ENCODE measurements at regions not wholly inside any gene's neighbourhood (a gene's known extent, or its start where the extent isn't known, plus 50 kb on each side); places are given as distances from the start of the nearest gene placed in this dataset.
"Not testable (repeated sequence)": the region's sequence is repeated elsewhere in the genome, so short reads cannot be mapped to it uniquely, and the experiment has no call there.

DNA sequence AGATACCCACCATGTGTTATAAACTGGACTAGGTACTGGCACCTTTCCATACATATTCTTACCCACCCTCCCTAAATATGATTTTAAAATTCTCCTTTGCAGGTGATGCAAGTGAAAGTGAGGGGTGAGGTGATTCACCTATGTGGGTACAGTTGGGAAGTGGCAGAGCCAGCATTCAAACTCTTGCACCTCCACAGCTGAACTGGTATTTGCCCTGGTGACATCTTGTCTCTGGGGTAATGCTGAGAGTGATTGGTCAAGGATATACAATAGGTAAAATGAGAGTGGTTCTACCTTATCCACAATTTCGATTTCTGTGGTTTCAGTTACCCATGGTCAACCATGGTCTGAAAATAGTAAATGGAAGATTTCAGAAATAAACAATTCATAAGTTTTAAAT, 288.2 kb downstream of the MIAT start:
- TF ChIP-seq, protein P1, sequence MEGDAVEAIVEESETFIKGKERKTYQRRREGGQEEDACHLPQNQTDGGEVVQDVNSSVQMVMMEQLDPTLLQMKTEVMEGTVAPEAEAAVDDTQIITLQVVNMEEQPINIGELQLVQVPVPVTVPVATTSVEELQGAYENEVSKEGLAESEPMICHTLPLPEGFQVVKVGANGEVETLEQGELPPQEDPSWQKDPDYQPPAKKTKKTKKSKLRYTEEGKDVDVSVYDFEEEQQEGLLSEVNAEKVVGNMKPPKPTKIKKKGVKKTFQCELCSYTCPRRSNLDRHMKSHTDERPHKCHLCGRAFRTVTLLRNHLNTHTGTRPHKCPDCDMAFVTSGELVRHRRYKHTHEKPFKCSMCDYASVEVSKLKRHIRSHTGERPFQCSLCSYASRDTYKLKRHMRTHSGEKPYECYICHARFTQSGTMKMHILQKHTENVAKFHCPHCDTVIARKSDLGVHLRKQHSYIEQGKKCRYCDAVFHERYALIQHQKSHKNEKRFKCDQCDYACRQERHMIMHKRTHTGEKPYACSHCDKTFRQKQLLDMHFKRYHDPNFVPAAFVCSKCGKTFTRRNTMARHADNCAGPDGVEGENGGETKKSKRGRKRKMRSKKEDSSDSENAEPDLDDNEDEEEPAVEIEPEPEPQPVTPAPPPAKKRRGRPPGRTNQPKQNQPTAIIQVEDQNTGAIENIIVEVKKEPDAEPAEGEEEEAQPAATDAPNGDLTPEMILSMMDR (conservative IDR thresholded peaks at IDR 0.05; ENCODE audit: low read depth, low read length), result no peak

DNA sequence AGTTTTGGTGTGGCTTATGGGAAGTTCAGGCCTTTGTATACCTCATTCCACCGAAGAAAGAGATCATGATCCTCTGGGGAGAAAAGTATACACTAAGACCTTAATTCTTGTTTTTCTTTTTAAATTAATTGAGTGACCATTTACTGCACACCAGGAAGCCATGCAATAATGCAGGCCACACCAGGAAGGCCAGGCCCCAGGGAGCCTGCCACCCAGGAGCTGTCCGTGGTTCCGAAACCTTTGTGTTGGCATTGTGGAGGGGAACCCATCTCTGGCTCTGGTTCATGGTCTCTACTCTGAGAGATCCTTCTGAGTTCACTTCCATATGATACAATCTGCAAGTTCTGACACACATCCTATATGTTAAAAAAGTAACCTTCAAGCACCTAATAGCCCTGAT, 291.8 kb downstream of the MIAT start:
- peak; percentile 7 for DNase-seq (ENCODE audit: low read depth)
- H3K4me3 ChIP-seq (ENCODE audit: low read length), result no peak overlapping the region
- TF ChIP-seq, protein P1 (conservative IDR thresholded peaks at IDR 0.05; ENCODE audit: low read depth, low read length), result no peak

More for the DNA sequence above, 288.2 kb downstream of the MIAT start:
- H3K4me3 ChIP-seq (ENCODE audit: low read length), result no peak overlapping the region
- DNase-seq (ENCODE audit: low read depth), result no peak

DNA sequence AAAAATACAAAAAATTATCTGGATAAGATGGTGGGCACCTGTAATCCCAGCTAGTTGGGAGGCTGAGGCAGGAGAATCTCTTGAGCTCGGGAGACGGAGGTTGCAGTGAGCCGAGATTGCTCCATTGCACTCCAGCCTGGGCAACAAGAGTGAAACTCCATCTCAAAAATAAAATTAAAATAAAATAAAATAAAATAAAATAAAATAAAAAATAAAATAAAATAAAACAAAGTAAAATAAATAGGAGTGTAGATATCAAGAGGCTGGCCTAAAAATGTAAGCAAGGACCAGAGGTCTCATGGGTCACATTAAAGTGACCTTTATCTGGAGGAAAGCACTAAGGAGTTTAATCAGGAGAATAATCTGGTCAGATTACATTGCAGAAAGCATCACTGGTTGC, 293.8 kb downstream of the MIAT start:
- DNase-seq (ENCODE audit: low read depth); H3K4me3 ChIP-seq (ENCODE audit: low read length): not testable (repeated sequence)

DNA sequence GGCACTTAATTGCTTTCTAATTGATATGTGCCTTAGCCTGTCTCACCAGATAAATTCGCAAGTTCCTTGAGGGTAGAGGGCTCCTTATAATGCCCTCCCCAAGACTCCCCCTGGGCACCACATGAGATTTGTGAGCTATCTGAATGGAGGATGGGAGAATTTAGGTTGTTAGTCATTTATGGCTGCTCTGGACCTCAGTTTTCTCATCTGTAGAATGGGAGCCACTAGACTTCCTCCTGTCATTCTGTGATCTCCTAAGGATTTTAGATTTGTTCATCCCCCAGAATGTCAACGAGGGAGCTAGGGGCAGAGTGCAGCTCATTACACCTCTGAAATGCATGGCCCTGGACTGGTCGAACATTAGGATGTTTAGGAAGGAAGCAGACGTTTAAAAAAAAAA, 294.6 kb downstream of the MIAT start:
- no peak for DNase-seq (ENCODE audit: low read depth)
- TF ChIP-seq, protein P1 (conservative IDR thresholded peaks at IDR 0.05; ENCODE audit: low read depth, low read length), result no peak
- H3K4me3 ChIP-seq (ENCODE audit: low read length), result no peak overlapping the region

DNA sequence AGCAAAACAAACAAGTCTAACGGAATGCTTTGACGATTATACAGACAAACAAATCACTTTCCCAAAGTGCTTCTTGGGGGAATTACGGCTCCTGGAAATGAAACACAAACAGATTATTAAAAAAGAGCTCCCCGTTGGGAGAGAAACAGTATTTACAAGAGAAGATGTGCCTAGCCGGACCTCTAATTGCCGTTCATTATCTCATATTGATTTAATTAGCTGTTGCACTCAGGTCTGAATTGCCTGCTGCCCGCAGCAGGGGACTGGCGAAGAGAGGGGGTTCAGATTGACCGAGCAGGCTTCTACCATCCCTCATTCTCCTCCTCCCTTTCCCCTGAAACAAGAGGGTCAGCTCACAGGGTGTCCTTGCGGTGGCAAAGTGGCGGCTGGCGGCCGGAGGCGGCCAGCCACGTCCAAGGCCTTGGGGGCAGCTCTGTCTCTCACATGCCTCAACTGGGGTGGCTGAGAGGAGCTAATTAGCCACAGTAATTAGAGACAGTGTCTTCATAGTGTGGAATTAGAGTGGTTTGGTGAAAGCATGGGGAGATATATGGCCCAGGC, 295.1 kb downstream of the MIAT start:
- H3K4me3 ChIP-seq (ENCODE audit: low read length), result no peak overlapping the region
- TF ChIP-seq, protein P1 (conservative IDR thresholded peaks at IDR 0.05; ENCODE audit: low read depth, low read length), result no peak
- DNase-seq (ENCODE audit: low read depth), result no peak

DNA sequence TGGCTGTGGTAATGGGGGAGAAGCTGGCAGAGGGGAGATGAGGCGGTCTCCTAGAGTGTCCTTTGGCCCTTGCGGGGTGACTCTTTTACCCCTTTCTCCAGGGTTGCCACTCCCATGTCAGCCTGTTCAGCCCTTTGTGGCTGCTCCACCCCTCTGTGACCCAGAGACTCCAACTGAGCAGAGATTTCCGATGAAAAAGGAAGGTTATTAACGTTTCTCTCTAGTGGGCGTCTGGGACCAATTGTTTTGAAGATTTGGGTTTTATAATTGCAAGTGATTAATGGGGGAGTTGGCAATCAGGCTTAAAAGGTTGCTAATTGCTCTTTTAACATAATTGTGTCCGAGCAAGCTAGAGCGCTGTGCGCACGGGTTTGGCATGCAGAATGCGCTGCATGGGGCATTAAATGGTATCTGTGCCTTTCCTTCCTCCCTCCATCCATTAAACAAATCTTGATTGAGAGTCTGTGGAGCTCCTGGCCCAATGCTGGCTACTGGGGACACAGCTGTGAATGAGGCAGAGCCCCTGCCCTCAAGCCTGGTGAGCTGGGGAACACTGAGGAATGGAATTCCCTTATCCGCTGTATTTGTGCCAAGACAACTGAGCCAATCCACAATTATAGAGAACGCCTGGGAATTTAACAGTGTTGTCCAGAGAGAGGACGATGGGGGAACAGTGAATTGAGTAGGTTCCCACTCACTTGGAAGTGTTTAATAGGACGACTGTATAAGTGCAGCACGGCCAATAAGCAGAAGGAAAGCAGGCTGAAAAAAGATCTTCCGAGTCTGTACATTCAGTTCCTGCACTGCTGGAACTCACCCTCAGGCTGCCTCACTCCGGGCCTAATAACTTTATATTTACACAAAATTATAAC, 295.9 kb downstream of the MIAT start:
- TF ChIP-seq, protein P1 (conservative IDR thresholded peaks at IDR 0.05; ENCODE audit: low read depth, low read length), result no peak
- no peak for DNase-seq (ENCODE audit: low read depth)

DNA sequence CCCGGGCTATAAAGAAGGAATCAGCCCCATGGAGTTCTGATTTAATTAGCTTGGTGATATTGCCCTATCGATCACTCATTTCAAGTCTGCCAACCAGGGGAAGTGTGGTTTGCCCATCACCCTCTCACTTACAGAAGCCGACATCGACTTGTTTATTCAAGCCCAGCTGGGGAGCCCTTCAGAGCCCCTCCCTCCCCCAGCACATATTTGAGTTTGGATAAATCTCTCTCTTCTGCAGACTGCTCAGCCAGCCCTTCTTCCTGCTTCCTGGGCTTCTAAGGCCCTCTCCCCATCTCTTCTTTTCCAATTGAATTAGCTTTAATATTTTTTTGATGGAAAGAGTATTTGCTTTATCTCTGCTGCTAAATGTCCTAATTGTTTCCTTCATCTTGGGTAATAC, 299.0 kb downstream of the MIAT start:
- no peak overlapping the region for H3K4me3 ChIP-seq (ENCODE audit: low read length)
- TF ChIP-seq, protein P1 (conservative IDR thresholded peaks at IDR 0.05; ENCODE audit: low read depth, low read length), result no peak
- DNase-seq (ENCODE audit: low read depth), result no peak

More for the DNA sequence above, 295.9 kb downstream of the MIAT start:
- H3K4me3 ChIP-seq (ENCODE audit: low read length), result no peak overlapping the region
